ENCODE measurements at regions not wholly inside any gene's neighbourhood (a gene's known extent, or its start where the extent isn't known, plus 50 kb on each side); places are given as distances from the start of the nearest gene placed in this dataset.

DNA sequence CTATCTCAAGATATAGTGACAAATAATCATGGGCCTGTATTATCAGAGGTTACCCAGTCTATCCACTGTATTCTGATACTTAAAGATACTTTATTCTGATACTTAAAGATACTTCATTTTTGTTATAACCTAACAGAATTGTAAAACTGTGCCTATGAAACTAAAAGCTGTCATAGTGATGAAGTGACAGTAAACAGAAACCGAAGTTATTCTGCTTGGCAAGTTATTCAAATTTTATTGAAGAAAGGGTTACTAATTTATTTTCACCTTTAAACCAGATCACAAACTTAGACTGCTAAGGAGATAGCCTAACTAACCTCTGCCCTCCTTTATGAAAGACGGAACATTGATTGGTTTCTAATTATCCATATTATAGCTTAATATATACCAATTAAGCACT lies 604.6 kb upstream of the IMPG1 start:
- no peak for TF ChIP-seq EZH2 (IDR thresholded peaks at IDR 0.05)
- TF ChIP-seq POLR2A (IDR thresholded peaks at IDR 0.05; ENCODE audit: borderline replicate concordance, extremely low read depth, insufficient read depth, insufficient read length), result no peak
- no peak for TF ChIP-seq CEBPB (IDR thresholded peaks at IDR 0.05; ENCODE audit: low read depth)
- no peak for TF ChIP-seq ELF1 (IDR thresholded peaks at IDR 0.05; ENCODE audit: borderline replicate concordance, low read depth)
- TF ChIP-seq EGR1 (IDR thresholded peaks at IDR 0.05; ENCODE audit: low read depth), result no peak
- TF ChIP-seq, protein P1, sequence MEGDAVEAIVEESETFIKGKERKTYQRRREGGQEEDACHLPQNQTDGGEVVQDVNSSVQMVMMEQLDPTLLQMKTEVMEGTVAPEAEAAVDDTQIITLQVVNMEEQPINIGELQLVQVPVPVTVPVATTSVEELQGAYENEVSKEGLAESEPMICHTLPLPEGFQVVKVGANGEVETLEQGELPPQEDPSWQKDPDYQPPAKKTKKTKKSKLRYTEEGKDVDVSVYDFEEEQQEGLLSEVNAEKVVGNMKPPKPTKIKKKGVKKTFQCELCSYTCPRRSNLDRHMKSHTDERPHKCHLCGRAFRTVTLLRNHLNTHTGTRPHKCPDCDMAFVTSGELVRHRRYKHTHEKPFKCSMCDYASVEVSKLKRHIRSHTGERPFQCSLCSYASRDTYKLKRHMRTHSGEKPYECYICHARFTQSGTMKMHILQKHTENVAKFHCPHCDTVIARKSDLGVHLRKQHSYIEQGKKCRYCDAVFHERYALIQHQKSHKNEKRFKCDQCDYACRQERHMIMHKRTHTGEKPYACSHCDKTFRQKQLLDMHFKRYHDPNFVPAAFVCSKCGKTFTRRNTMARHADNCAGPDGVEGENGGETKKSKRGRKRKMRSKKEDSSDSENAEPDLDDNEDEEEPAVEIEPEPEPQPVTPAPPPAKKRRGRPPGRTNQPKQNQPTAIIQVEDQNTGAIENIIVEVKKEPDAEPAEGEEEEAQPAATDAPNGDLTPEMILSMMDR (IDR thresholded peaks at IDR 0.05 in 2 of 3, conservative IDR thresholded peaks at IDR 0.05 in 1 of 3; ENCODE audit: borderline replicate concordance in 1 of 3, insufficient read depth in 1 of 3, low read depth in 2 of 3, low read length in 2 of 3), result no peak
- no peak for TF ChIP-seq SIN3A (IDR thresholded peaks at IDR 0.05; ENCODE audit: low read depth)
- TF ChIP-seq JUND (IDR thresholded peaks at IDR 0.05), result no peak
- TF ChIP-seq EZH2phosphoT487 (IDR thresholded peaks at IDR 0.05; ENCODE audit: borderline replicate concordance), result no peak
- TF ChIP-seq, protein P2, sequence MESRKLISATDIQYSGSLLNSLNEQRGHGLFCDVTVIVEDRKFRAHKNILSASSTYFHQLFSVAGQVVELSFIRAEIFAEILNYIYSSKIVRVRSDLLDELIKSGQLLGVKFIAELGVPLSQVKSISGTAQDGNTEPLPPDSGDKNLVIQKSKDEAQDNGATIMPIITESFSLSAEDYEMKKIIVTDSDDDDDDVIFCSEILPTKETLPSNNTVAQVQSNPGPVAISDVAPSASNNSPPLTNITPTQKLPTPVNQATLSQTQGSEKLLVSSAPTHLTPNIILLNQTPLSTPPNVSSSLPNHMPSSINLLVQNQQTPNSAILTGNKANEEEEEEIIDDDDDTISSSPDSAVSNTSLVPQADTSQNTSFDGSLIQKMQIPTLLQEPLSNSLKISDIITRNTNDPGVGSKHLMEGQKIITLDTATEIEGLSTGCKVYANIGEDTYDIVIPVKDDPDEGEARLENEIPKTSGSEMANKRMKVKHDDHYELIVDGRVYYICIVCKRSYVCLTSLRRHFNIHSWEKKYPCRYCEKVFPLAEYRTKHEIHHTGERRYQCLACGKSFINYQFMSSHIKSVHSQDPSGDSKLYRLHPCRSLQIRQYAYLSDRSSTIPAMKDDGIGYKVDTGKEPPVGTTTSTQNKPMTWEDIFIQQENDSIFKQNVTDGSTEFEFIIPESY (IDR thresholded peaks at IDR 0.05; ENCODE audit: extremely low read depth, insufficient replicate concordance, low read length), result no peak
- TF ChIP-seq YY1 (IDR thresholded peaks at IDR 0.05; ENCODE audit: extremely low read depth, insufficient replicate concordance, low read depth, low read length), result no peak
- TF ChIP-seq SP1 (IDR thresholded peaks at IDR 0.05; ENCODE audit: low read depth), result no peak
